Calu3 (cell line): ENCODE measurements at regions not wholly inside any gene's neighbourhood (a gene's known extent, or its start where the extent isn't known, plus 50 kb on each side); places are given as distances from the start of the nearest gene placed in this dataset.

Source experiments
- BruUV-seq: library from RNA; stranded (reverse); fragments of 400-500 nt; replicated peaks from 2 replicates; lab custom pipeline; 2021; lab: Mats Ljungman, UMichigan
- CTCF ChIA-PET: fragments of 300-600 bp; sonication (Branson Sonifier 250); formaldehyde crosslinking; loops from one replicate; lab custom pipeline; 2022; ENCODE audit warnings: antibody characterized with exemption; lab: Charles Lee
- DNase-seq: peaks from one replicate; pipeline ENCODE4 v3.0.0; 2022
- H3K27ac Mint-ChIP-seq: one replicate; pipeline ENCODE4 v1.8.0; 2022; ENCODE audit warnings: mixed read lengths; ENCODE audit not compliant: unreplicated experiment
- H3K27me3 Mint-ChIP-seq: one replicate; pipeline ENCODE4 v1.8.0; 2022; ENCODE audit warnings: mixed read lengths; ENCODE audit not compliant: unreplicated experiment
- H3K36me3 Mint-ChIP-seq: one replicate; pipeline ENCODE4 v1.8.0; 2022; ENCODE audit warnings: mild to moderate bottlenecking, moderate library complexity, mixed read lengths; ENCODE audit not compliant: insufficient read depth, unreplicated experiment
- H3K4me1 Mint-ChIP-seq: one replicate; pipeline ENCODE4 v1.8.0; 2022; ENCODE audit warnings: mild to moderate bottlenecking, low read depth, mixed read lengths; ENCODE audit not compliant: unreplicated experiment
- H3K4me3 Mint-ChIP-seq: one replicate; pipeline ENCODE4 v1.8.0; 2022; ENCODE audit warnings: mild to moderate bottlenecking, low read depth, moderate library complexity, mixed read lengths; ENCODE audit not compliant: unreplicated experiment
- H3K9me3 Mint-ChIP-seq: one replicate; pipeline ENCODE4 v1.8.0; 2022; ENCODE audit warnings: low read depth, mixed read lengths; ENCODE audit not compliant: unreplicated experiment
- CTCF ChIP-seq: fragments of 200-600 bp; IDR thresholded peaks from one replicate; pipeline ENCODE4 v1.8.0; 2022; ENCODE audit warnings: antibody characterized with exemption; ENCODE audit not compliant: unreplicated experiment
- intact Hi-C: fragments of 100-400 bp; cut with micrococcal nuclease; formaldehyde crosslinking; loops from one replicate; pipeline ENCODE4 v1.10.0; 2022; ENCODE audit not compliant: unreplicated experiment

DNA sequence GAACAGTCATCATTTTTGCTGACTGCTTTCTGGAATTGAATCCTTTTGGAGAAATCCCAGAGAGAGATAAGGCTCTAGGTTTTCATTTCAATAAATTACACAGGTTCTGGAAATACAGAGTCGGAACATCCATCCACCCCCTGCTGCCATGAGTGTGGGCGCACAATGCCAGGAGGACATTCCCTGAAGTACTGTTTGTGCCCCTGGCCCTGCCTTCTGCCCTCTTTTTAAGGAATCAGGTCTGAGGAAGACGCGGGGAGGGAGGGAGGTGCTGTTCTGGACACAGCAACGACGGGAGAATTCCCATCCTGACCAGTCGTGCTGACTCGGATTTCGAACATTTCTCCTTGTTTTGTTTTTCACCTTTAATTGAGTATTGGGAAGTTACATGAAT is 69.0 kb downstream of the SEC61G start:
- no peak overlapping the region for H3K4me3 Mint-ChIP-seq
- TF ChIP-seq CTCF: no peak
- no peaks in the 10 kb centered on the region for H3K36me3 Mint-ChIP-seq
- peaks cover 13% of the 10 kb centered on the region for H3K4me1 Mint-ChIP-seq
- H3K27me3 Mint-ChIP-seq: peaks cover 4% of the 10 kb centered on the region
- DNase-seq: no peak
- intact Hi-C loops: no loop called here
- no peak overlapping the region for H3K27ac Mint-ChIP-seq
- BruUV-seq: no TSS peak
- CTCF ChIA-PET: interaction anchor here (0.7 kb wide), 1 partner anchor 15 kb away, joined by 10 read pairs; no protein-coding TSS in a partner anchor
- no peaks in the 10 kb centered on the region for H3K9me3 Mint-ChIP-seq

- Mint-ChIP-seq H3K4me1 (peaks cover 13% of the 10 kb centered on the region), H3K27ac (no peak overlapping the region), H3K9me3 (peaks cover 3% of the 10 kb centered on the region), H3K27me3 (peaks cover 9% of the 10 kb centered on the region), H3K36me3 (no peaks in the 10 kb centered on the region), H3K4me3 (no peak overlapping the region)
- no peak for TF ChIP-seq CTCF
- intact Hi-C loops: no loop called here
- CTCF ChIA-PET: interaction anchor here (0.7 kb wide), 1 partner anchor 16 kb away, joined by 10 read pairs; no protein-coding TSS in a partner anchor
- no peak for DNase-seq
- BruUV-seq: no TSS peak
These were observed 69.5 kb downstream of the SEC61G start for GRCh38 chr7:54689394-54690049.

GRCh38 chr7:54687462-54688212 is 71.4 kb downstream of the SEC61G start:
- Mint-ChIP-seq H3K36me3 (no peaks in the 10 kb centered on the region), H3K4me1 (peaks cover 13% of the 10 kb centered on the region), H3K27me3 (peaks cover 18% of the 10 kb centered on the region), H3K9me3 (peaks cover 3% of the 10 kb centered on the region), H3K27ac (no peak overlapping the region), H3K4me3 (no peak overlapping the region)
- no peak for TF ChIP-seq CTCF
- peak; percentile 24 for DNase-seq
- CTCF ChIA-PET: interaction anchor here (0.6 to 1.4 kb wide), 2 partner anchors 17 to 53 kb away, joined by 3 to 5 read pairs; no protein-coding TSS in a partner anchor
- no TSS peak for BruUV-seq
- intact Hi-C loops: no loop called here

- no peak for TF ChIP-seq CTCF
- BruUV-seq: no TSS peak
- intact Hi-C loops: loop anchor here (2.0 to 5.0 kb wide), 2 partner anchors 20 to 118 kb away; no protein-coding TSS in a partner anchor
- Mint-ChIP-seq H3K27ac (no peak overlapping the region), H3K4me1 (no peaks in the 10 kb centered on the region), H3K36me3 (no peaks in the 10 kb centered on the region), H3K27me3 (peaks cover 76% of the 10 kb centered on the region), H3K4me3 (no peak overlapping the region), H3K9me3 (peaks cover 3% of the 10 kb centered on the region)
- CTCF ChIA-PET: no interaction called here
- DNase-seq: no peak
These were observed 78.5 kb downstream of the SEC61G start for GRCh38 chr7:54680377-54681005.
